ENCODE measurements at regions not wholly inside any gene's neighbourhood (a gene's known extent, or its start where the extent isn't known, plus 50 kb on each side); places are given as distances from the start of the nearest gene placed in this dataset.

DNA sequence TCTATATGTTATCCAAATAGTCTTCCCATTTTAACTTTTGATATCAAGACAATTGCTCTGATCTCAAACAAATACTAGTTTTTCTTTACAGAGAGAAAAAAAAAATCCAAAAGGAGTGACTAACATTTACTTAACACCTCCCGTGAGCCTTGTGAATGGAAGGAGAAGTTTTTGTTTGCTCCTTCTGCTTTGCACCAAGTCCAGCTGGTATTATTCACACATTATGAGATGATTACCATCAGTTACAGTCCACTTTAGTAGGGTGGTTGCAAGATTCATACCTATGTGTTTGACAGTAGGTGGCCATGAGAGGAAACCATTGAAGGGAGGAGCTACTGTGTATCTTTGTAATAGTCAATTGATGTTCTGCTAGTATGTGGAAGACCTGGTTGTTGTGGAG, 443.4 kb upstream of the ZP4 start:
- TF ChIP-seq, protein P1, sequence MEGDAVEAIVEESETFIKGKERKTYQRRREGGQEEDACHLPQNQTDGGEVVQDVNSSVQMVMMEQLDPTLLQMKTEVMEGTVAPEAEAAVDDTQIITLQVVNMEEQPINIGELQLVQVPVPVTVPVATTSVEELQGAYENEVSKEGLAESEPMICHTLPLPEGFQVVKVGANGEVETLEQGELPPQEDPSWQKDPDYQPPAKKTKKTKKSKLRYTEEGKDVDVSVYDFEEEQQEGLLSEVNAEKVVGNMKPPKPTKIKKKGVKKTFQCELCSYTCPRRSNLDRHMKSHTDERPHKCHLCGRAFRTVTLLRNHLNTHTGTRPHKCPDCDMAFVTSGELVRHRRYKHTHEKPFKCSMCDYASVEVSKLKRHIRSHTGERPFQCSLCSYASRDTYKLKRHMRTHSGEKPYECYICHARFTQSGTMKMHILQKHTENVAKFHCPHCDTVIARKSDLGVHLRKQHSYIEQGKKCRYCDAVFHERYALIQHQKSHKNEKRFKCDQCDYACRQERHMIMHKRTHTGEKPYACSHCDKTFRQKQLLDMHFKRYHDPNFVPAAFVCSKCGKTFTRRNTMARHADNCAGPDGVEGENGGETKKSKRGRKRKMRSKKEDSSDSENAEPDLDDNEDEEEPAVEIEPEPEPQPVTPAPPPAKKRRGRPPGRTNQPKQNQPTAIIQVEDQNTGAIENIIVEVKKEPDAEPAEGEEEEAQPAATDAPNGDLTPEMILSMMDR (IDR thresholded peaks at IDR 0.05), result no peak
- TF ChIP-seq ZFX (IDR thresholded peaks at IDR 0.05; ENCODE audit: borderline replicate concordance), result no peak

Measured in 22Rv1 (cell line).